Kidney epithelial cell (primary cell): ENCODE measurements at regions not wholly inside any gene's neighbourhood (a gene's known extent, or its start where the extent isn't known, plus 50 kb on each side); places are given as distances from the start of the nearest gene placed in this dataset.

Experiments used
- DNase-seq: peaks from one replicate; pipeline ENCODE4 v3.0.0-alpha.2; 2010; ENCODE audit warnings: low read depth
- H3K27me3 ChIP-seq: 2 replicates; pipeline ENCODE4 v1.6.0; 2011; ENCODE audit warnings: low read length; ENCODE audit not compliant: control insufficient read depth, insufficient read depth
- H3K36me3 ChIP-seq: 2 replicates; pipeline ENCODE4 v1.5.1; 2011; ENCODE audit warnings: low read length; ENCODE audit not compliant: control insufficient read depth, insufficient read depth
- H3K4me3 ChIP-seq: 2 replicates; pipeline ENCODE4 v1.5.1; 2011; ENCODE audit warnings: low read depth, mild to moderate bottlenecking, control low read depth, low read length
- TF ChIP-seq, protein P1 (sequence below): IDR thresholded peaks from 2 replicates; pipeline ENCODE4 v1.5.1; 2011; ENCODE audit warnings: mild to moderate bottlenecking, moderate library complexity, low read length, control low read depth, inconsistent platforms; ENCODE audit not compliant: insufficient read depth, poor library complexity, severe bottlenecking

DNA sequence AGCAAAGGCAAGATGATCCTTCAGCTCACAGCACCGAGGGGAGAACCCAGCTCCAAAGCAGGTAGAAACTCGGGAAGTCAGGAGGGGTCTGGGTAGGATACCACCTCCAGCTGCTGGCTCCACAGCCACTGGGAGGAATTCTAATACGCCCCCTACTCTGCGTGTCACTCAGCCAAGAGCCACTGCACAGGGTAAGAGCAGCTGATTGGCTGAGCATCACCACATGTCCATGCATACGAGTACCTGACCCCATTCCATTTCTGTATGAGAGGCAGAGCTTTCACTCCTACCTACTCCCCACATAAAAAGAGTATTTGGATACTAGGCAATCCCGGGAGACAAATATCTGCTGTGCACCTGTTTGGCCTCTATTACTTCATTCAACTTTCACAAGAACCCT, 121.4 kb downstream of the RRAGC start:
- Histone ChIP-seq H3K36me3 (no peaks in the 10 kb centered on the region), H3K27me3 (no peaks in the 10 kb centered on the region), H3K4me3 (no peak overlapping the region)
- TF ChIP-seq, protein P1, sequence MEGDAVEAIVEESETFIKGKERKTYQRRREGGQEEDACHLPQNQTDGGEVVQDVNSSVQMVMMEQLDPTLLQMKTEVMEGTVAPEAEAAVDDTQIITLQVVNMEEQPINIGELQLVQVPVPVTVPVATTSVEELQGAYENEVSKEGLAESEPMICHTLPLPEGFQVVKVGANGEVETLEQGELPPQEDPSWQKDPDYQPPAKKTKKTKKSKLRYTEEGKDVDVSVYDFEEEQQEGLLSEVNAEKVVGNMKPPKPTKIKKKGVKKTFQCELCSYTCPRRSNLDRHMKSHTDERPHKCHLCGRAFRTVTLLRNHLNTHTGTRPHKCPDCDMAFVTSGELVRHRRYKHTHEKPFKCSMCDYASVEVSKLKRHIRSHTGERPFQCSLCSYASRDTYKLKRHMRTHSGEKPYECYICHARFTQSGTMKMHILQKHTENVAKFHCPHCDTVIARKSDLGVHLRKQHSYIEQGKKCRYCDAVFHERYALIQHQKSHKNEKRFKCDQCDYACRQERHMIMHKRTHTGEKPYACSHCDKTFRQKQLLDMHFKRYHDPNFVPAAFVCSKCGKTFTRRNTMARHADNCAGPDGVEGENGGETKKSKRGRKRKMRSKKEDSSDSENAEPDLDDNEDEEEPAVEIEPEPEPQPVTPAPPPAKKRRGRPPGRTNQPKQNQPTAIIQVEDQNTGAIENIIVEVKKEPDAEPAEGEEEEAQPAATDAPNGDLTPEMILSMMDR: no peak
- no peak for DNase-seq

DNA sequence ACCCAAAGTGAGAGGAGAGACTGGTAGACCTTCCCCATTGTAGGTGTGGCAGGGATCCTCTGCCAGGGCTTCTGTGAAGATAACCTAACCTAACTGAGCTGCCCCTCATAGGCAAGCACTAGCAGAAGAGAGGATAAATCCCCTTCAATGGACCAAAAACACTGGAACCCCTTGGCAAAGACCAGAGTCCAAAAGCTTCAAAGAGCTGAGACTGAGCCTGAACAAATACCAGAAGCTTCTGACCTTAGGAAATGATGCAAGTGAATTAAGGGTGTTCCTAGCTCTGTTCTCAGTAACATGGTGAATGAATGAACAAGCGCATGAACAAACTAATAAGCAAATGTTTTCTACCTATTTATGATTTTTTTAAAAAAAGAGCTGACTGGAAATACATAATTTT, 123.2 kb downstream of the RRAGC start:
- no peak for DNase-seq

DNA sequence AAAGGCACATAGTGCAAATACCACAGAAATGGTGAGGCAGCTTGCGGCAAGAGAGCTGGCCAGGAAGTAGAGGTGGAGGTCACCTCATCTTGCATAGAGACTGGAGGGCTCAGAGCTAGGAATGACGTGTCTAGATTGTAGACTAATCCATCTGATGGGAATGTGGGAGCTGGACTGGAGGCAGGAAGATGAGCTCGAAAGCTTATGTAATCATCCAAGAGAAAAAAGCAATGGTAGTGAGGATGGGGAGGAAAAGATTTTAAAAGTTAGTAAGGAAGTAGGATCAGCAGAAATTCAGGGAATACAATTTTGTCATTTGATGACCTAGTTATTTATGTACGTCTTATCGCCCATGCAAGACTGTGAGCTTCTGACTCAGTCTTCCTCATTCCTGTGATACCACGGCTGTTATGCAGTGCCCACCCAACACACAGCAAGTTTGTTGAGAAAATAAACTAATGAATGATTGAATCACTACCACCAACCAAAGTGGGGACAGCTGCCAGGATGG, 123.9 kb downstream of the RRAGC start:
- TF ChIP-seq, protein P1: no peak
- H3K36me3 ChIP-seq: no peaks in the 10 kb centered on the region
- no peak for DNase-seq
- no peak overlapping the region for H3K4me3 ChIP-seq
- no peaks in the 10 kb centered on the region for H3K27me3 ChIP-seq

More for the DNA sequence above, 123.2 kb downstream of the RRAGC start:
- H3K4me3 ChIP-seq: no peak overlapping the region
- TF ChIP-seq, protein P1: no peak
- no peaks in the 10 kb centered on the region for H3K27me3 ChIP-seq
- H3K36me3 ChIP-seq: no peaks in the 10 kb centered on the region

DNA sequence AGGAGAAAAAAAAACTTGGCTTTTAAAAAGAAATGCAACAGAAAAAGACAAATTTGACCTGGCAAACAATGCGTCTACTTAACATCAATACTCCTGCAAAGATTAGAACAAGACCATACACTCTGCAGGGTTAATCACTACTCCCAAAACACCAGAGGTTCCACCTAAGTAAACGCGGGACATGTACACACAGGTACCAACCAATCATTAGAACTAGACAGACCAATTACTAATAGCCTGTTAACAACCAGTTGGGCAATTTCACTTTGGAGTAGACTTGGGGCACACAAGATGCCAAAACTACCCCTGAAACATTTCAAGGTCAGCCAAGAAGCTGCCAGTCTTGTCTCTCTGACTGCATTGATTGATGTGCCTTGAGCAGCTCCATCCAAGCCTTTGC, 125.8 kb downstream of the RRAGC start:
- no peak overlapping the region for H3K4me3 ChIP-seq
- H3K27me3 ChIP-seq: no peaks in the 10 kb centered on the region
- H3K36me3 ChIP-seq: no peaks in the 10 kb centered on the region
- DNase-seq: no peak
- TF ChIP-seq, protein P1: no peak

DNA sequence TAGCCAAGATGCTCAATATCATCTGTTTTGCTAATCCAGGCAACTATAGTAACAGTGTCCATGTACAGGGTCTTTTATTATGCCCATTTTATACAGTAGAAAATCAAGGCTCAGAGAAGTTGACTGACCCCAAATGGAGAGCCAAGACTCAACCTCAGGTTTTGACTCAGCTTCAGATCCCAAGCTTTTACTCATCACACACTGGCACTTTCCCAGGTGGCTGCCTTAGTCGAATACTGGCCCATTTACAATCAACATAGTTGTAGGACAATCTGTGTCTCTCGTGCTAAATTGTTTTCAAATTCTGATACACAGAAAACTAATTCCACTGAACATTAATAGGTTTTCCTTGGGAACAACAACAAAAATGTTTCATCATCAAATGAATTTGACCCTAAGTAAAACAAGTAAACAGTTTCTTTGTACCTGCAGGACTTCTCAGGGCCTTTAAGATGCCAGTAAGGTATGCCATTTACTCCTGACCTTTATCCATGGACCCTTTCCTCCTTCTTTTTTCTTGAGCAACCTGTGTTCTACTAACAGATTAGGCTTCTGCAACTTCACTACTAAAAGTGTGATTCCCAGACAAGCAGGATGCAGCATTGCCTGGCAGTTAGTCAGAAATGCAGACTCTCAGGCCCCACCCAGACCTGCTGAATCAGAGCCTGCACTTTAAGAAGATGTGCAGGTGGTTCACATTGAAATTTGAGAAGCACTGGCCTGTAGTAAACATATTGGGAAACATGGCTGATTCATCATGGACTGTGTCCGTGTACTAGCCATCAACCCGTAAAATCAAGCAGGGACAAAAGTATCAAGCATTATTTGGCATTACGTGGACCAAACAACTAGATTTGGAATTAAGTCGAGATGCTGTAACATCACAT, 128.8 kb downstream of the RRAGC start:
- no peak overlapping the region for H3K4me3 ChIP-seq
- DNase-seq: no peak
- no peaks in the 10 kb centered on the region for H3K36me3 ChIP-seq
- H3K27me3 ChIP-seq: peaks cover 16% of the 10 kb centered on the region
- TF ChIP-seq, protein P1: no peak
